HG03558 (cell line): ENCODE measurements at regions not wholly inside any gene's neighbourhood (a gene's known extent, or its start where the extent isn't known, plus 50 kb on each side); places are given as distances from the start of the nearest gene placed in this dataset.

Experiments
- ATAC-seq: cut with Tn5 transposase; IDR thresholded peaks from one replicate; pipeline ENCODE4 v1.9.1; 2021; ENCODE audit warnings: moderate number of reproducible peaks; ENCODE audit not compliant: unreplicated experiment; ENCODE audit errors: extremely low read depth

DNA sequence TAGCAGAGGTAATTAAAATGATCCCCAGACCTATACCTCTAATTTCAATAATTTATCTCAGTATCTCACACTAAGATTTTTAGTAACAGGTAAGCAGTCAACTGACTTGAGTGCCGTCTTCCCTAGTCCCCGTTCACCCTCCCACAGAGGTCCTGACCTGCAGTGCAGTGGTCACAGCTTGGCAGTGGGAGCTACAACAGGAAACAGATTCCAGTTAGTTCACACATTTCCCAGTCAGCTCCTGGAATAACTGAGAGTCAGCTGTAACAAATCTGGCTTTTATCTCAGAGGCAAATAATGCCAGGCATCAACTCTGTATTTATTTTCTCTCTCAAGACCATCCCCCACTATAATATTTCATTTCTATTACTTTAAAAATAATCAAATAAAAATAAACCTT, 308.2 kb downstream of the ATP23 start:
- ATAC-seq: no peak

DNA sequence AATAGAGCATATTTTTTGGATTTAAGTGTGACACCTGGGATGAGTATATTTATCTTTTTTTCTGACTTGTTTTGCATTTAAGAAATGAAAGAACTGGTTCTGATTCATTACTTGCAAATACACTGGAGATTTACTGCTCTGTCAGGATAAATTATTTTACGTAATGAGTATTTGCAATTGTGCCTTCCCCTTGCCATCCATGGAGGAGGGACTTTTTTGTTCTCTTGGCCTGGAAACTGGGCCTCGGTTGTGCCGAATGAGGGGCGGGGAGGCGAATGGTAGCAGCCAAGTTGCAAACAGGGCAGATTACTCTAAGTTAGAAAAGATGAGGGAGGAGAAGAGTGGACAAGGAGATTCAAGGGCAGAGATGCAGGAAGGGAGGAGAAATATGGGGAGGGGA, 308.7 kb downstream of the ATP23 start:
- no peak for ATAC-seq

GRCh38 chr12:58252914-58253313, 311.5 kb downstream of the ATP23 start:
- no peak for ATAC-seq

DNA sequence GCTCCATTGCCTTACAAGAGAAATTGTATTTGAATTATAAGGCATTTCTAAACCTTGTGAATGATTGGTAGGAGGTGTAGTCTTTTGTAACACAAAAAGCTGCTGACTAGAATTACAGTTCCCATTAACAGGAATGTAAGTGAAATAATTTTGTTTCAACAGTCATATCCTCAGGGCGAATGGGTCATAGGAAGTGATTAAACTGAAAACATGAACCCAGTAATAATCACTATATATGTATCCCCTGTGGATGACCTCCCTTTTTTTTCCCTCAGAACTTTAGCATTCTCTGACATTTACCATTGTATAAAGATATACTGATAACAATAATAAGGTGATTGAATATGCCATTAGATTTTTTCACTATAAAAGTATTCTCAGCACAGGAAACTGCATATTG, 312.3 kb downstream of the ATP23 start:
- ATAC-seq: no peak

- ATAC-seq: no peak
Measured at GRCh38 chr12:58254463-58255100, 313.2 kb downstream of the ATP23 start.

- ATAC-seq: no peak
Measured at GRCh38 chr12:58262796-58263195, 321.4 kb downstream of the ATP23 start.

DNA sequence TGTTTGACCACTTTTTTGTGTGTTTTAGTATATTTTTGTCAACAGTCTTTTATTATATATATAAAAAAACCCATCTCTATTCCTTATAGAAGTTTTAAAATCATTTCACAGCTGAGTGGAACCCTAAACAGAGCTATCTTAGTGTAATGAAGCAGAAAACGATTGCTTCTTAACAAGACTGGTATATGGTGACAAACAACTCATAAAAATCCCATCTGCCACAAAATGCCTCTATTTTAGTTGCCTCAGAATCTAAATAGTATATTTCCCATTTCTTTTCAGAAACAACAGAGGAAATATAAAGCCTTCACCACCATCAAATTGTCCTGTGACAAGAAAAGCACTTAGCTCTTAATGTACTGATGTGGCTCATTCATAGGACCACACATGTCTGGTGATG, 322.4 kb downstream of the ATP23 start:
- ATAC-seq: no peak

- ATAC-seq: no peak
Measured at GRCh38 chr12:58268069-58268468, 326.7 kb downstream of the ATP23 start.

DNA sequence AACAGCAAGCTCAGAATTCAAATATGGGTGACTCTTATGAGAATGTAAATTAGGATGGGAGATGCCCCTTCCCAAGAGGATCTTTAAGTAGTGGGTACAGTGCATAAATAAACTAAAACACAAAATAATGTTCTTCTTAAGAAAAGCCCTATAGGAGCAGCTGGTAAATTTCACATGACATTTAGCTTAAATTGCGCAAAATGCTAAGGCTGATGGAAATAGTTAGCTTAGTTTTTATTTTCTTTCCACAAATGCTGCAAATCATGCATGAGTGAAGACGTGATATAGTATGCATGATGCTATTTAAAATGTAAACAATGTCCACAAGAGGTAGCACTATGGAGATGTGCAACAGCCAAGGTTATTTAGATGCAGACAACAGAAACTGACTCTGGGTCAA, 328.1 kb downstream of the ATP23 start:
- no peak for ATAC-seq

- ATAC-seq: no peak
Measured at GRCh38 chr12:58270966-58271705, 329.8 kb downstream of the ATP23 start.

DNA sequence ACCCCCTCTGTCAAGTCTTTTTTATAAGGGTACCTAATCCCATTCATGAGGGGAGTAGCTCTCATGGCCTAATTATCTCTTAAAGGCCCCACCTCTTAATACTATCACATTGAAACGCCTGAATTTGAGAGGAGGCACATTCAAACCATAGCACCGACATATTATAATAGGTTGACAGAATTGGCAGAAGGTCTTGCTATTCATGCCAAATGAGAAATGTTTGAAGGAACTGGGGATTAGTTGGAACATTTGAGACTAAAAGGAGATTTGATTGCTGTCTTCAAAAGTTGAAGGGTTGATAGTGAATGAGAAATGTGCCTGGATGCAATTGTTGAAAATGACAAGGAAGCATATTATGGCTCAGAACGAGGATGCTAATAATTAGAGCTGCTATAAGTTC, 331.1 kb downstream of the ATP23 start:
- no peak for ATAC-seq

DNA sequence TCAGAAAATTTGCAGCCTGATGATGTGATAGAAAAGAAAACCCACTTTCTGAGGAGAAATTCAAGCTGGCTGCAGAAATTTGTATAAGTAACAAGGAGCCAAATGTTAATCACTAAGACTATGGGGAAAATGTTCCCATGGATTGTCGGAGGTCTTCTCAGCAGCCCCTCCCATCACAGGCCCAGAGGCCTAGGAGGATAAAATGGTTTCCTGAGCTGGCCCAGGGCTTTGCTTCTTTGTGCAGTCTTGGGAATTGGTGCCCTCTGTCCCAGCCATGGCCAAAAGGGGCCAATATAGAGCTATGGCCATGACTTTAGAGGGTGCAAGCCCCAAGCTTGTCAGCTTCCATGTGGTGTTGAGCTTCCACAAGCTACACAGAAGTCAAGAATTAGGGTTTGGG, 335.9 kb downstream of the ATP23 start:
- ATAC-seq: no peak

- no peak for ATAC-seq
Measured at GRCh38 chr12:58283553-58283952, 342.2 kb downstream of the ATP23 start.

DNA sequence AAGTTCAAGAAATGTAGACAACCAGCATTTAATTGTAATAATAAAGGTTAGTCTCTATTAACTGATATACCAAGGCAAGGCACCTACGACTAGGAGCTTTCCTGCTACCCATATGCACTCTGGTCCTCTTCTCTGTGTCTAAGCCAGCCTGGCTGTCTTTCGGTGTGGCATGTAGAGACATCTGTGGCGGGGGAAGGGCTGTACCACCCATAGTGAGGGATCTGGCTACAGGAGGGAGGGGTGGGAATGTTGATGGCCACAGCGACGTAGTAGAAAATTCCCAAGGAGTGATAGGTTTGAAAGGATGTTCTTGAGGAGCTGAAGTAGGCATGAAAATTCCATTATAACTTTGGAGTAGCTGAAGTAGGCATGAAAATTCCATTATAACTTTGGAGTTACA, 344.2 kb downstream of the ATP23 start:
- no peak for ATAC-seq

DNA sequence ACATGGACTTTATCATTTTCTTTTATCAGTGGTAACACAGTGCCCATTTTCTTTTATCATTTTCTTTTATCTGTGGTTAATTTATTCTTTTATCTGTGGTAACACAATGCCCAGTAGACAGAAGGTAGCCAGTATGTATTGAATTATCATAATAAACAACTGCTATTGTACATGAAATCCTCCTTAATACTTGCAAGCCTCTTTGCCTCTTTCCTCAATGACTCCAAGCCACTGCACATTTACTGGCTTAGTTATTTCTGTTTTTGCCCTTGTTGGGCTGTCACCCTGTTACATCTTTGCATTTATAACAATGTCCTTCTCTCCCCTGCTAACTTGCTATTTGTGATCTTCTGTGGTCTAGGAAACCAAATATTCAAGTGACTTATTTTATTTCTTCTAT, 345.0 kb downstream of the ATP23 start:
- ATAC-seq: no peak

DNA sequence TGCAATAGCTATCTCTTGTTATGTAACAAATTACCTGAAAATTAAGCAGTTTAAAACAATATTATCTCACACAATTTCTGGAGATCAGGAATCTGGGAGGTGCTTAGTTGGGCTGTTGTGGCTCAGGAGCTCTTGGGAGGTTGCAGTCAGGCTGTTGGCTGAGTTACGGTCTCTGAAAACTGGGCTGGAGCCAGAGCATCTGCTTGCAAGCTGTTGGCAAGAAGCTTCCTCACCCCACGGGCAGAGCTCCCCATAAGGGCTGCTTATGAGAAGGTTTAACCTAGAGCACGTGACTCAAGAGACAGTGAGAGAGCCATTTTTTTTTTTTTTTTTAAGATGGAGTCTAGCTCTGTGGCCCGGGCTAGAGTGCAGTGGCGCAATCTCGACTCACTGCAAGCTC, 346.8 kb downstream of the ATP23 start:
- no peak for ATAC-seq

- no peak for ATAC-seq
Measured at GRCh38 chr12:58291106-58291505, 349.7 kb downstream of the ATP23 start.

- no peak for ATAC-seq
Measured at GRCh38 chr12:58293308-58293982, 352.1 kb downstream of the ATP23 start.

- no peak for ATAC-seq
Measured at GRCh38 chr12:58295268-58295667, 353.9 kb downstream of the ATP23 start.

DNA sequence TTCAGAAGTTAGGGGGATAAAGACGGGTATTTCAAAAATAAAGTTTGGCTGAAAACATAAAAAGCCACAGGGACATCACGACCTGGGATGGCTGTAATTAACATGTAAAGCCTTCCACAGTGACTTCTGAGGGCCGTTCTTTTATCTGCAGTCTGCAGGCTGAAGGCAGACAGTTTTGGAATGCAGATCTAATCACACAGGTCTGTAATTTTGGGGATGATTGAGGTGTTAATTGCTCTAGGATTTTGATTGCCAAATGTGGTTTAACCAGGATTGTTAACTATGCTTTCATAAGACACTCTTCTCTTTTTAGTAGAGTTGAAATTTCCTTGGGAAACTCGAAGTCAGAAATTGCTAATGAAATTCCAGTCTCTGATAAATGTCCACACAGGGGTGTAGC, 355.5 kb downstream of the ATP23 start:
- ATAC-seq: no peak

DNA sequence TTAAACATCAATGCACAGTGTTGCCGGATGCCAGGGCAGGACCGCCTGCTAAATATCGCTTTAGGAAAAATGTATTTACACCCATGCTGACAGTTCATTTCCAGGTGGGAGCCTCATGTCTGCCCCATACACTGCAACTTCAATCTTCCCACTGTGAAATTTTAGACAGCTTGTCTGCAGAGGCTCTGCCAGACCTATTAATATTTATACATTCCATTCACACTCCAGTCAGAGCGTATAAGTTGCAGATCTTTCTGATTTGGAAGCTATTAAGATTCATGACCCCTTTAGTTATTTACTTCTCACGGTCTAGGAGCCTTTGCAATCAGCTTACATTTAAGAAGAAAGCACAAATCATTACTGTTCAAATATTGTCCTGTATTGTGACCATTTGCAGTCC, 357.4 kb downstream of the ATP23 start:
- no peak for ATAC-seq

DNA sequence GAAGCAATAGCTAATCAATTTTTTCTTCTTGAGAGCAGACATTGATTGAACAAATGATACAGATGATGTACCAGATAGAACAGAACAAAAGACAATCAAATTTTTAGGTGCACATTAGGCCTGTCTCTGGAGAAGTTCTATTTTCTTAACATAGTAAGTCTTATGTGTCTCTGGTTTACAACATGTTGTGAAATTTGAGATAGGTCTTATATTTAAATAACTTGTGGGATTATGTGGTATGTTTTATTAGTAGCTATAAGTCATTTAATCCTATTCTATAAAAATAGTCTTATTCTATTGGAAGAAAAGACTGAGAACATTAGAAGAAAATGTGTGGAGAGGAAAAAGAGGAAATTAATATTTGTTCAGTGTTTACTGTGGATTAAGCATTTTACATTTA, 358.0 kb downstream of the ATP23 start:
- ATAC-seq: no peak
